ENCODE measurements at regions not wholly inside any gene's neighbourhood (a gene's known extent, or its start where the extent isn't known, plus 50 kb on each side); places are given as distances from the start of the nearest gene placed in this dataset.
"Not testable (repeated sequence)": the region's sequence is repeated elsewhere in the genome, so short reads cannot be mapped to it uniquely, and the experiment has no call there.

DNA sequence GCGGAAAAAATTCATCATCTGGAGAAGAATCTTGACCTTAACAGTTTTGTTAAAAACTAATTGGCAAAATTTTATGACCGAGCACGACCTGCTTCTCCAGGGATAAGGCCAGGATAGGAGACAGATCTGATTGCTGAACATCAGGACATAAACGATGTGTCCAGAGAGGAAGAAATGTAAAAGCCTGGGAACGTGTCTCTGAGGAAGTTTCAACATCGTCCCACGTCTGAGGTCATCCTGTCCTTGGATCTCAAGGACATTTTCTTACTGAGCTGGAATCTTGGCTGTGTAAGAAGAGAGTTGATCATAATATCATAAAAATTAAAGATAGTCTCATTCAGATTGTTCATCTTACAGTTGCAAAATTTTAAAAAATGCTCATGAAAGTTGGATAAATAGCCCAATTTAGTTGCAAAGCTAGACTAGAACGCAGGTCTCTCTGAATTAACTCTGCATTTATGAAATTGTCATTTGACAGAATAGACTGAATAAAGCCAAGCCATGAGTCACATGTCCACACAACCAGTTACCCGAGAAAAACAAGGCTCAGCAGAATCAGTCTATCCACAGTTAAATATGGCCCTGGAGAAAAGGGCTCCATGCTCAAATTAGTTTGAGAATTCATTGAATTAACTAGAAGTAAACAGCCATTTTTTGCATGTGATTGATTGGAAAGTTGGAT lies 120.0 kb upstream of the EGFR start:
- no peak for DNase-seq (ENCODE audit: low spot score)

DNA sequence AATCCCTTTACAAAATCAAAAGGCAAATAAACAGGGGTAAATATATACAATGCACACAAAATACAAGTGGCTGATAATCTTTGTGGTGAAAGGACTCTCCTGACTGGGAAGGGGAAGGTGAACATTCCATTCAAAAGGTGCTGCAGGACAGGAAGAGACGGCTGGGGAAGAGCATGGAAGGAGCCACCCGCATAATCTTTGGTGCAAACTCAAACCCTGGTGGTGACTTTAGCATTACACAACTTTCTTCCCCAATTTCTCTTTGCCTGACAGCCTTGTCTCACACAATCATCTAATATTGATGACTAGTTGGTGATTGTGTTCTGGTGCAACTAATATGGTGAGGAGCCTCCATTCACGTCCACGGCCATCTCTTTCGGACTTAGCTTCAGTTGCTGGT lies 117.0 kb upstream of the EGFR start:
- DNase-seq (ENCODE audit: low spot score): no peak

DNA sequence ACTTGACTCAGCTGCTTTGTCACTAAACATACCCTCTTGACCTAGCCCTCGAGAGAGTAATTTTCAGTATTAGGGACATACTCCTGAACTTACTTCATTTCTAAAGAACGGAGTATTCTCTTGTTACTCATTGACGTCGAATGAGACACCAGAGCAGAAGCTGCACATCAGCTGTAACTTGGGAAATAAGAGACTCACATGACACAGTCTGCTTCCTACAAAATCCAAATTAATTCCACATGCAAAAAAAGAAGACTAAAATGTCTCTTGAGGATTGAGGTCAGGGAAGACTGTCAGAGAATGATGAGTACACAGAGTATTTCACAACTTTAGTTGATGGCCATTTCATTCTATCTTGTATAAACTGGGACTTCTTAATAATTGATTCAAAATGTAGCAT lies 114.7 kb upstream of the EGFR start:
- DNase-seq (ENCODE audit: low spot score): no peak

DNA sequence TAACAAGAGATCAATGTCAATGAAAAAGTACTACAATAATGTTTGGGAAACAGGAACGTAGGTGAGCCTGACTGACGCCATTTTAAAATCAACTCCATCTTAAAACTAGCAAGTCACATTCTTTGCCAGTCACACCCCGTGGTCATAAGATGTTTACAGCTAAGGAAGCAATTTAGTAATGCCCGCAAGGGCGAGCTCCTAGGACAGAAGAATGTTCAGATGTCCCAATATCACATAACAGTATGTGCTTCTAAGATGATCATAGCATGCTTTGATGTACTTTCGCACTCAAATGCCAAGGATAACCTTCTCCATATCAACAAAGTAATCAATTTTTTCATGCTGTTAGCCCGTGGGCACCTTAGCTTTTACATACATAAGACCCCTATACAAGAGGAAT lies 113.8 kb upstream of the EGFR start:
- DNase-seq (ENCODE audit: low spot score): no peak

DNA sequence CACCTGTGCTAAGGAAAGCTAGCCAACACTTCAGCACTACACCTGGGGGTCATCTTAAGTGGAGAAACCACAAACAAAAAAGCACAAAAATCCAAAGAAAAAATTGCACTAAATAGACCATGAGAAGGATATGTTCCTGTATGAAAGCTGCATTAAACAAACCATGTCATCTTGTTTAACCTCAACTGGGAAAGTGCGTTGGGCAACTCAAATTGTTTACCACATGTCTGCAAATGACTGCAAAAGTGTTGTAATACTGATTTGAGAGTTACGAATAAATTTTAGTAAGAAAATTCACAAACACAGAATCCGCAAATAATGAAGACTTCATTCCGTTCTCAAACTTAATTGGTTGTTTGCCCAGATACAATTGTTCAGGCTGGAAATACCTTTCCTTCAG lies 111.9 kb upstream of the EGFR start:
- DNase-seq (ENCODE audit: low spot score): no peak

DNA sequence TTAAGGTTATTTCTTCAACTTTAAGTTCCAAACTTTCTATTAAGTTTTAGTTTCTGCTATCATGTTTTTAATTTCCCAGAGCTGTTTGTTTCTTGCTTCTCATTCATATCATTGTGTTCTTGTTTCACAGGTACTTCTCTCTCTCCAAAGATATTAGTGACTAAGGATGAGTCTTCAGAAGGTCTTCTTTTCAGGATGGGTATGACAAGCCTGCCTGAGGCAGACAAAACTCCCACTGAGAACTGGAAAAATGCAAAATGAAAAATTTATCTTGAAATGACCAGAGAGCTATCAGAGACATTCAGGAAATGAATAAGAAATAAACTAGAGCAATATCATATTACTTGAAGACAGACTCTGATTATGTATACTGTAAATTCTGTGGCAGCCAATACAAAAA lies 110.8 kb upstream of the EGFR start:
- DNase-seq (ENCODE audit: low spot score): no peak

DNA sequence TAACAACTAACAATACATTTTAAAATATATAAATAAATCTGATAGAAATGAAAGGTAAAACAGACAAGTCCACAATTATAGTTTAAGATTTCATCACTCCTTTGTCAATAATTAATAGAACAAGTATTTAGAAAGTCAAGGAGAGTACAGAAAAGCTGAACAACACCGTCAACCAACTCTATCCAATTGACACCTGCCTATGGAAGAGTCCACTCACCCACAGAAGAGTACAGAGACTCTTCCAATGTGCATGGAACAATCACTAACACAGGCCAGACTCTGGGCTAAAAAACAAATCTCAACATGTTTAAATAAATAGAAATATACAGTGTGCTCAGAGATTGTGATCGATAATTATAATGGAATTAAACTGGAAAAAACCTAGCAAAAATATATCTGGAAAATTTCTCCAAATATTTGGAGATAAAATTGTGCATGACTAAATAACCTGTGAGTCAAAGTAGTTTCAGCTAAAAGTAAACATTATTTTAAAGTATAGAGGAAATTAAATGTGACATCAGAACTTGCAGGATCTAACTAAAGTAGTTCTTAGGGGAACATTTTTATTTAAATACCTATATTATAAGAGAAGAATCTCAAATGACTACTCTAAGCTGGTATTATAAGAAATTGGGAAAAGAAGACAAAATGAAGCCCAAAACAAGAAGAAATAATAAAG lies 109.9 kb upstream of the EGFR start:
- DNase-seq (ENCODE audit: low spot score): no peak

DNA sequence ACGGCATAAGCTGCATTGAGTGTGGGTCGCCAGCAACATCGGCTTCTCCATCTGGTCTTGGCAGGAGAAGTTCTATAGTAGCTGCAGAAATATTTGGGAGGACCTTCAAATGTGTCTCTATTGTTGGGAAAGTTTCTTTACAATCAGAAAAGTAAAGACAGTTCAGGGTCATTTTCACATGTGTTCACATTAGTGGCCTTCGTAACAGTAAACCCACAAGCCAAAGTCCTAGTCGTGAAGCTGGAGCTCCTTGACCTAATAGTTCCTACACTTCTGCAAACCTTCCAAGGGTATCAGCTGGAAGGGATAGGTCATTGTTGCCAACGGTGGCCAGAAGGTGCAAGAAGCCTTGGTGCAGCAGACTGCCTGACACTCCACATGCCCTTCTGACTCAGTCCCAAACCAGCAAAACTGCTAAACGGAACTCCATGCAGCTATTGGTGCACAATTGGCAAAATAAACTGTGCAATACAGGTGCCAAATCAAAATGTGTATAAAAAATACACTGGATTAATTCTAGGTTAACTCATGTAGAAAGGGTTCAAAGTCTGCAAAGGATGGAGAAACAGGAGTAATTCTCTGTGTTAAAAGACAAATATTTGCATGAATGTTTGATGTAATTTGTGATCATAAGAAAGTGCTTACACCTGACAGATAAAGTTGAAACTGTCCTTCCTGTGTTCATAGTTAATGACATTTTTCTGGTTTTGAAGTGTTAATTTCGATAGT lies 102.8 kb upstream of the EGFR start:
- no peak for DNase-seq (ENCODE audit: low spot score)

DNA sequence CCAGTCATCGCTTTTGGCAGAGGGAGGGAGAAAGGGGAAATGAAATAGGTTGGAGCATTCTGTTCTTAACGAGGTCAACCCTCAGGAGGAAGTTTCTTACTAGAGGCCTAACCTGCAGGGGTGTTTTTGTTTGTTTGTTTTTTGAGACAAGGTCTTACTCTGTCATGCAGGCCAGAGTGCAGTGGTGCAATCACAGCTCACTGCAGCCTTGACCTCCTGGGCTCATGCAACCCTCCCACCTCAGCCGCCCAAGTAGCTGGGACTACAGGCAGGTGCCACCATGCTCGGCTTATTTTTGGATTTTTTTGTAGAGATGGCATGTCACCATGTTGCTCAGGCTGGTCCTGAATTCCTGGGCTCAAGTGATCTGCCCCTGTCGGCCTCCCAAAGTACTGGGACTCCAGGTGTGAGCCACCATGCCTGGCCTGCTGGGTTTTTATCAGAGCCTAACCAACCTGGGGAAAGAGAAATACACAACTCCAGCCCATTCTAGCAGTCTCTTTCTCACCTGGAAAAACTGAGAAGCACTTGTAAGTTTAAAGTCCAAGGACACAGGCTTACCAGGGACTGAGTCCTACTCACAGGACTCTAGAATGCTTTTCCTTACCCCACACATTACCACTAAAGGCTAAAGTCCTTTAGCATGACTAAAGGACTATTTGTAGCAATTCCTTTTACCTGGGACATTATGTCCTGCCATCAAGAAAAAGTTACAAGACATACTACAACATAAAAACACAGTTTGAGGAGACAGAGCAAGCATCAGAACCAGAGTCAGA lies 101.0 kb upstream of the EGFR start:
- DNase-seq (ENCODE audit: low spot score): no peak

DNA sequence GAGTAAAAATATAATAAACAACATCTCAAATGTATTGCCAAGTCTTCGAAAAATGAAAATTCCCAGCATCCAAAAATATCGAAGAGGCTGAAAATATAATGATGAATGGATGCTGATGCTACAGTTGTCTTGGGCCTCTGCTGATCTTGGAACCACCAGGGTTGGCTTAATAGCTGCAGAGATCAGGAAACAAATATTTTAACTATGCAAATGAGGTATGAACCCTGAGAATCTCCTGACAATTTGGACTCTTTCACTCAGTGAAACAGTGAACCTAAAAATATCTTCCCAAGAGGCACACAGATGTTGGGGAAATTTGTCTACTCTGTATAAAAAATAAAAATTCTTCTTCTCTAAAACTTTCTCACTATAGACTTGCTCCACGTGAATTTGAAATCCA lies 97.7 kb upstream of the EGFR start:
- no peak for DNase-seq (ENCODE audit: low spot score)

DNA sequence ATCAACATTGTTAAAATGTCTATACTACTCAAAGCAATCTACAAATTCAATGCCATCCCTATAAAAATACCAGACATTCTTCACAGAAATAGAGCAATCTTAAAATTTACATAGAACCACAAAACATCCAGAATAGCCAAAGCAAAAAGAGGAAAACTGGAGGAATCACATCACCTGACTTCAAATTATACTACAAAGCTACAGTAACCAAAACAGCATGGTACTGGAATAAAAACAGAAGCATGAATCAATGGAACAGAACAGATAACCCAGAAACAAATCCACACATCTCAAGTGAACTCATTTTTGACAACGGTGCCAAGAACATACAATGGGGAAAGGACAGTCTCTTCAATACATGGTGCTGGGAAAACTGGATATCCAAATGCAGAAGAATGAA lies 87.3 kb upstream of the EGFR start:
- DNase-seq (ENCODE audit: low spot score): no peak

DNA sequence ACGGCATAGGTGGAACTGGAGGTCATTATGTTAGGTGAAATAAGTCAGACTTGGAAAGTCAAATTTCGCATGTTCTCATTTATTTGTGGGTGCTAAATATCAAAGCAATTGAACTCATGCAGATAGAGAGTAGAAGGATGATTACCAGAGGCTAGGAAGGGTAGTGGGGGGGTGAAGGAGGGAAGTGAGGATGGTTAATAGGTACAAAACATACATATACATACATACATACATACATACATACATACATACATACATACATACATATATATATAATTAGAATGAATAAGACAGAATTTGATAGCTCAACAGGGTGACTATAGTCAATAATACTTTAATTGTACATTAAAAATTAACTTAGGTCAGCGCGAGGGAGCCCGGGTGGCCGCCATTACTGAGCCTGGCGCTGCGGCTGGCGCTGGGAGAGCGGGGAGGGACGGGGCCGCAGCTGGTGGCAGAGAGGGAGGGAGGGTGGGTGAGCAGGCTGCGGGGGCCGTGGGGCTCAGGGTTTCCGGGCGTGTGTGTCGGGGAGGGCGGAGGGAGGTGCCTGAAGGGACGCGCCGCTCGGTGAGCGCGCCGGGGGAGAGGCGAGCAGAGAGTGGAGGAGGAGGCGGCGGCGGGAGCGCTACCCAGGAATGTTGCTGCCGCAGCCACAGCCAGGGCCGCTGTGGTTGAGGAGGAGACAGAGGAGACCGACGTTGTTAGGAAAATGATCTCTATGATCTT lies 85.8 kb upstream of the EGFR start:
- DNase-seq (ENCODE audit: low spot score): no peak

DNA sequence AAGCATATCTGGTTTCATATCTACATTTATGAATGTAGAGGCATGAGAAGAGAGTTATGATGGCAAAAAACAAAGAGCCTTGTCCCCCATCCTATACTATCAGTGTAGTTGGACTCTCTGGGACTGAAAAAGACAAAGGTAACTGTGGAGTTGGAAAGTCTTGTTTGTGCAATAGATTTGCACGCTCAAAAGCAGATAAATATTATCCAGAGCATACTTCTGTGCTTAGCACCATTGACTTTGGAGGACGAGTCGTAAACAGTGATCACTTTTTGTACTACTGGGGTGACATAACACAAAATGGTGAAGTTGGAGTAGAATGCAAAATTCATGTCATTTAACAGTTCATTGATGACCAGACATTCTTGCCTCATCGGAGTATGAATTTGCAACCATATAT lies 85.2 kb upstream of the EGFR start:
- no peak for DNase-seq (ENCODE audit: low spot score)

DNA sequence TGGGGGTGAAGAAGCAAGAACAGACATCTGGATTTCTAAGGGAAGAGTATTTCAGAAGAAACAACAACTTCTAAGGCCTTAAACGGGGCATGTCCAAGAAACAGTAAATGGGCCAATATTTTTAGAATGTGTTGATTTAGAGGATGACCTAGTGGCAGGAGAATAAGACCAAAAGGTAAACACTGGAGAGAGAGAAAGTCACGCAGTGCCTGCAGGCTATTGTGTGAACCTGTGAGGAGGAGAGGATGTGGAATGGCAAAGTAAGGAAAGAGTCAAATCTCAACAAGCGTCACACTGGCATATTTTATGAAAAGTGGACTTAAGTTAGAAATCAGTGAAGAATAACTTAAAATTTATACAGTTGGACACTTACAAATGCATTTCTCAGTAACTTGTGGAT lies 78.1 kb upstream of the EGFR start:
- no peak for DNase-seq (ENCODE audit: low spot score)

DNA sequence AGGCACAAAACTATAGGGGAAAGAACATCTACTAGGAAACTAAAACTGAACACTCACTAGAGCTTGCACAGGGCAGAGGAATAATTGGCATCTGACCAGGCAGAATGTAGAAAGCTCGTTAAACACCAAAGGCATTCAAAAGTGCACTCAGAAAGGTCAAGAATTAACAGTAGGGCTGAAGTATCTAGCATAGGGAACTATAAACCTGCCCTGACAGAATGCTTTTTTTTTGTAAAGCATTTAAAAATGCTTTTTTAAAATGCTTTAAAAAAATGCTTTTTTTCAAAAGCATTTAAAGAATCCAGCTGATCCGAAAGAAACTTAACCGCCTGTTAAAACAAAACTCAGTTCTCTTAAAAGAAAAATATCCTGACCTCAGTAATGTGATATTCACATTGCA lies 74.6 kb upstream of the EGFR start:
- DNase-seq (ENCODE audit: low spot score): no peak

DNA sequence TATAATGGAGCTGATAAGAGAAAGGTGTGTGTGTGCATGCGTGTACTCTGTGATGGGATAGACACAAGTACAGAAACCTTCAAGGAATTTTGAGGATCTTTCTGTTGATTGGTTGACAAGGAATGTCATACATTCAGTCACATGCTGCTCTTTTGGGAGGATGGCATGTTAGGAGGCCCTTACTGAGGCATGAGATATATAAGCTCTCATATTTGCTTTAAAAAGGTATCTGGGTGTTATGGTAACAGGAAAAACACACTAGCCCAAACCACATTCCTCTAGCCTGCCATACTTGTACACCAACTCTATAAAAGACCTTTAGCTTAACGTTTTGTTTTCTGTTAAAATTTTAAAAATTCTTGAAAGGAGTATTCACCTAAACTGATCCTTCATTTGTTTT lies 72.5 kb upstream of the EGFR start:
- DNase-seq (ENCODE audit: low spot score): no peak

DNA sequence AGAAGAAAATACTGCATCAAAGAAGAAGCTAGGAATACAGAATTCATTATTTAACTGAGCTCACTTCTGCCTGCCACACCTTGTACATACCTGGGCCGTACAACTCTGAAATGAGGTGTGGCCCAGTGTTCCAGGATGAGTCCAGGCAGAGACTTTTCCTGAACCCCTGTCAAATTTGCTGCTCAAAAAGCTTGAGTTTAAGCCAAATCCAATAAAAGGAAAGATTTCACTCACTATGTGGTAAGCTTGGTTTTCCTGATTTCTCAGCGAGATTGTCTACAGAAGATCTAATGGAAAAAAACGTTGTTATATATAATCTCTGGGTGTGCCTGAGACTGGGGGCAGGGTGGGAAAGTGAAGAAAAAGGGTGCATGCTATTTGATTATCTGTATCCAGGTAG lies 72.1 kb upstream of the EGFR start:
- DNase-seq (ENCODE audit: low spot score): no peak

DNA sequence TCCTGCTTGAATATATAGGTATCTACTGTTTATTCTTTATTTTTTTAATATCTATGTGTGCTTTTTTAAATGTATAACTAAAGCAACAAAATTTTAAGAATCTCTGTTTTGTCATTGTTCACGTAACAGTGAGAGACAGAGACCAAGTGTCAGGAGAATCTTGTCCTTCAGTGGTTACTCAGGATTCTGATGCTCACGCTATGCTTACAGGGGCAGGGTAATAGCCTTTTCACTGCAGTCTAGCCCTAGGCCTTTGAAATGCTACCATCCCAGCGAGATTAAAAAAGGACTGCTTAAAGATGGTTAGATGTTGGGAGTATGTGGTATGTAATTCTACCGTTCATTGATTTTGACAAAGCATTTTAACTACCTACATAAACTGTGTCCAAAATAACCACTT lies 71.6 kb upstream of the EGFR start:
- no peak for DNase-seq (ENCODE audit: low spot score)

DNA sequence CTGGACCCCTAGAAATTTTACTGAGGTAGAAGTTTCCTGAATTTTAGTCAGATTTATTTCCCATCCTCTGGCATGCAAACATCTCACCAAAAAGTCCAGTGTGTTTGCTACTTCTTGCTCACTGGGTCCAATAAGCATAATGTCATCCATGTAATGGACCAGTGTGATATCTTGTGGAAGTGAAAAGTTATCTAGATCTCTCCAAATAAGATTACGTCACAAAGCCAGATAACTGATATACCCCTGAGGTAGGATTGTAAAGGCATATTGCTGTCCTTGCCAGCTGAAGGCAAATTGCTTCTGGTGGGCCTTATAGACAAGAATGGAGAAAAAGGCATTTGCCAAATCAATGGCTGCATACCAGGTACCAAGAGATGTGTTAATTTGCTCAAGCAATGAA lies 69.3 kb upstream of the EGFR start:
- DNase-seq (ENCODE audit: low spot score): not testable (repeated sequence)

DNA sequence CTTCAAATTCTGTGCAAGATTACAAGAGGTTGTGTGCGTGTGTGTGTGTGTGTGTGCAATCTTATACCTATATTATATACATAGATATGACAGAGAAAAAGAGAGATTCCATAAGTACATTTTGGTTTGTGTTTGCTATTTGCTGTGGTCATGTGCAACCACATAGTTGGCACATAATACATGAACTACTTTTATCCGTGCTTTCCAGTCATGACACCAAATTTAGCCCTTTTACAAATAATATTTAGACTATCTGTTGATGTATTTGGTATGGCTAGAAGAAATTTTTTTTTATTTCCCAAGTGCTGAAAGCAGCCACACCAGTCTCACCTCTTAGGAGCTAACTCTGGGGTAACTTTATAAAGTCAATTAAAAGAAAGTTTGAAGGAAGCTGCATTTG lies 63.5 kb upstream of the EGFR start:
- DNase-seq (ENCODE audit: low spot score): no peak

DNA sequence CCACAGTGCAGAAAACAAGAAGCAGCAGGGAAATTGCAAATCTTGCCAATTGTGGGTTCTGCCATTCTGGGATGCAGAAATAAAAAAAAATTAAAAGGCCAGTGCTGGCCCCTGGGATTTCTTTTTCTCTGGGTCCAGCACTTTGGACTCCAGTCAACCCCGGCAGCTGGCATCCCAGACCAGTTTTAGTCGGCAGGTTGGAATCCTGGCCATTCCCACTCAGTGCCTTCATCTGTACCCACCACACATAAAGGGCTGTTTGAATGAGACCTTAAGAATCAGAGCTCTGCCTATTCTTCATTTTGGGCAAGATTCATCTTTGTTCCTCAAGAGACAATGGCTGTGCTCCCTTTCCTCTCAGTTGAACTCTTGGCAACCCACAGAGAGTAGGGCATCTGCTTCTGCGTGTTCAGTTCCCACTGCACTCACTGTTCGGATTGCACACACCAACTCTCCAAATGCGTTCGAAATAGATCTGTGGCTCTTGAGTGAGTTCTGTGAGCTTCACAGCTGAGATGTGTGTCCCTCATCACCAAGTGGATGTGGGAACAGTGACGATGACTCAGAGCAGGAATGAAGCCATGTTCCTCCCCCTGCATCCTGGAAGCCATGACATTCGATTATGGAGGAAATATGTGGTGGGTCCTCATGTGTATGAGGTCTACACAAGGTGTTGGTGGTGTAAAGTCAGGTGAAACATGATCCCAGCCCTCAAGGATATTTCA lies 63.0 kb upstream of the EGFR start:
- no peak for DNase-seq (ENCODE audit: low spot score)
